ENCODE measurements at regions not wholly inside any gene's neighbourhood (a gene's known extent, or its start where the extent isn't known, plus 50 kb on each side); places are given as distances from the start of the nearest gene placed in this dataset.

DNA sequence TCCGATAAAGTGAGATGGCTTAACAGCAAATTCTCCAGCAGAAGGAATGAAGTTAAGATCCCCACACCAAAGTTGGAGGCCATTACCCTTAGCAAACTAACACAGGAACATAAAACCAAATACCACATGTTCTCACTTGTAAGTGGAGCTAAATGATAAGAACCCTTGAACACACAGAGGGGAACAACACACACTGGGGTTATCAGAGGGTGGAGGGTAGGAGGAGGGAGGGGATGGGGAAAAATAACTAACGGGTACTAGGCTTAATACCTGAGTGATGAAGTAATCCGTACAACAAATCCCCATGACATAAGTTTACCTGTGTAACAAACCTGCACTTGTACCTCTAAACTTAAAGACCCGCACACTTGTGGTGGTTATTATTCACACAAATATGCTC, 240.4 kb upstream of the NAV3 start:
- 0% methylated on average over 4 of the region's 4 CpGs for WGBS (ENCODE audit: insufficient coverage, low coverage, missing lambda C conversion rate)
- ATAC-seq, result no peak
- H3K9me1 ChIP-seq (ENCODE audit: control insufficient read depth, insufficient read depth, low read length), result no peaks in the 10 kb centered on the region
- in situ Hi-C loops (cut with MboI), result no loop called here
- no peak overlapping the region for H3K9ac ChIP-seq (ENCODE audit: insufficient read depth in 1 of 2, low read depth in 2 of 2, low read length in 2 of 2)
- H2AFZ ChIP-seq (ENCODE audit: low read depth, low read length), result no peak overlapping the region
- H3K27me3 ChIP-seq (ENCODE audit: control insufficient read depth in 2 of 2, insufficient read depth in 2 of 2, low read length in 2 of 2), result no peaks in the 10 kb centered on the region
- FAIRE-seq, result no peak
- no peaks in the 10 kb centered on the region for H3K36me3 ChIP-seq (ENCODE audit: control insufficient read depth, insufficient read depth, low read length)
- no peaks in the 10 kb centered on the region for H4K20me1 ChIP-seq (replicated peaks; ENCODE audit: control insufficient read depth, insufficient read depth, low read length)
- H3K4me3 ChIP-seq, result no peak overlapping the region
- intact Hi-C loops (cut with micrococcal nuclease), result no loop called here
- CTCF ChIA-PET (ENCODE audit: low intra/inter-chr PET ratio), result no interaction called here
- no peaks in the 10 kb centered on the region for H3K79me2 ChIP-seq (ENCODE audit: control insufficient read depth, insufficient read depth, low read length)
- POLR2A ChIA-PET, result no interaction called here
- H3K27ac ChIP-seq (ENCODE audit: extremely low read depth, low read depth, low read length), result no peak overlapping the region
- H3K4me2 ChIP-seq (ENCODE audit: insufficient read depth, low read length), result no peak overlapping the region
- no TSS peak for BruUV-seq (replicated peaks)
- H3K9me3 ChIP-seq (replicated peaks; ENCODE audit: control insufficient read depth, insufficient read depth, low read depth, low read length), result no peaks in the 10 kb centered on the region
- DNase-seq (ENCODE audit: extremely low read depth in 1 of 4, low spot score in 3 of 4), result no peak
- no peaks in the 10 kb centered on the region for H3K4me1 ChIP-seq (replicated peaks in 1 of 2; ENCODE audit: control insufficient read depth in 2 of 2, insufficient read depth in 2 of 2, low read length in 2 of 2)
- TF ChIP-seq NONO (IDR thresholded peaks at IDR 0.05; ENCODE audit: low read depth in 2 of 2, low read length in 1 of 2) (no peak), HDAC2 (IDR thresholded peaks at IDR 0.05) (no peak), POLR2A (conservative IDR thresholded peaks at IDR 0.05) (no peak), MYBL2 (IDR thresholded peaks at IDR 0.05; ENCODE audit: low read depth) (no peak), MYBL2 (CRISPR knock-in tag; IDR thresholded peaks at IDR 0.05; ENCODE audit: borderline replicate concordance) (no peak), FOXA1 (IDR thresholded peaks at IDR 0.05; ENCODE audit: borderline replicate concordance) (no peak), SRF (CRISPR knock-in tag; IDR thresholded peaks at IDR 0.05) (no peak), KHSRP (IDR thresholded peaks at IDR 0.05) (no peak), HEY1 (CRISPR knock-in tag; IDR thresholded peaks at IDR 0.05; ENCODE audit: borderline replicate concordance) (no peak), SIX5 (IDR thresholded peaks at IDR 0.05; ENCODE audit: borderline replicate concordance in 1 of 2, insufficient read depth in 1 of 2, low read depth in 1 of 2, low read length in 2 of 2) (no peak), MECOM (CRISPR knock-in tag; IDR thresholded peaks at IDR 0.05) (no peak), SREBF1 (IDR thresholded peaks at IDR 0.05; ENCODE audit: borderline replicate concordance, low read depth, low read length) (no peak), NFE2L1 (tag; IDR thresholded peaks at IDR 0.05; ENCODE audit: borderline replicate concordance, low read depth) (no peak), SRSF3 (IDR thresholded peaks at IDR 0.05; ENCODE audit: insufficient read depth, low read length) (no peak), ZNF707 (CRISPR knock-in tag; conservative IDR thresholded peaks at IDR 0.05) (no peak)
- TF ChIP-seq, protein P1, sequence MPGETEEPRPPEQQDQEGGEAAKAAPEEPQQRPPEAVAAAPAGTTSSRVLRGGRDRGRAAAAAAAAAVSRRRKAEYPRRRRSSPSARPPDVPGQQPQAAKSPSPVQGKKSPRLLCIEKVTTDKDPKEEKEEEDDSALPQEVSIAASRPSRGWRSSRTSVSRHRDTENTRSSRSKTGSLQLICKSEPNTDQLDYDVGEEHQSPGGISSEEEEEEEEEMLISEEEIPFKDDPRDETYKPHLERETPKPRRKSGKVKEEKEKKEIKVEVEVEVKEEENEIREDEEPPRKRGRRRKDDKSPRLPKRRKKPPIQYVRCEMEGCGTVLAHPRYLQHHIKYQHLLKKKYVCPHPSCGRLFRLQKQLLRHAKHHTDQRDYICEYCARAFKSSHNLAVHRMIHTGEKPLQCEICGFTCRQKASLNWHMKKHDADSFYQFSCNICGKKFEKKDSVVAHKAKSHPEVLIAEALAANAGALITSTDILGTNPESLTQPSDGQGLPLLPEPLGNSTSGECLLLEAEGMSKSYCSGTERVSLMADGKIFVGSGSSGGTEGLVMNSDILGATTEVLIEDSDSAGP (CRISPR knock-in tag; IDR thresholded peaks at IDR 0.05), result no peak
- TF ChIP-seq, protein P2, sequence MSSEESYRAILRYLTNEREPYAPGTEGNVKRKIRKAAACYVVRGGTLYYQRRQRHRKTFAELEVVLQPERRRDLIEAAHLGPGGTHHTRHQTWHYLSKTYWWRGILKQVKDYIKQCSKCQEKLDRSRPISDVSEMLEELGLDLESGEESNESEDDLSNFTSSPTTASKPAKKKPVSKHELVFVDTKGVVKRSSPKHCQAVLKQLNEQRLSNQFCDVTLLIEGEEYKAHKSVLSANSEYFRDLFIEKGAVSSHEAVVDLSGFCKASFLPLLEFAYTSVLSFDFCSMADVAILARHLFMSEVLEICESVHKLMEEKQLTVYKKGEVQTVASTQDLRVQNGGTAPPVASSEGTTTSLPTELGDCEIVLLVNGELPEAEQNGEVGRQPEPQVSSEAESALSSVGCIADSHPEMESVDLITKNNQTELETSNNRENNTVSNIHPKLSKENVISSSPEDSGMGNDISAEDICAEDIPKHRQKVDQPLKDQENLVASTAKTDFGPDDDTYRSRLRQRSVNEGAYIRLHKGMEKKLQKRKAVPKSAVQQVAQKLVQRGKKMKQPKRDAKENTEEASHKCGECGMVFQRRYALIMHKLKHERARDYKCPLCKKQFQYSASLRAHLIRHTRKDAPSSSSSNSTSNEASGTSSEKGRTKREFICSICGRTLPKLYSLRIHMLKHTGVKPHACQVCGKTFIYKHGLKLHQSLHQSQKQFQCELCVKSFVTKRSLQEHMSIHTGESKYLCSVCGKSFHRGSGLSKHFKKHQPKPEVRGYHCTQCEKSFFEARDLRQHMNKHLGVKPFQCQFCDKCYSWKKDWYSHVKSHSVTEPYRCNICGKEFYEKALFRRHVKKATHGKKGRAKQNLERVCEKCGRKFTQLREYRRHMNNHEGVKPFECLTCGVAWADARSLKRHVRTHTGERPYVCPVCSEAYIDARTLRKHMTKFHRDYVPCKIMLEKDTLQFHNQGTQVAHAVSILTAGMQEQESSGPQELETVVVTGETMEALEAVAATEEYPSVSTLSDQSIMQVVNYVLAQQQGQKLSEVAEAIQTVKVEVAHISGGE (CRISPR knock-in tag; IDR thresholded peaks at IDR 0.05), result no peak
- TF ChIP-seq, protein P3, sequence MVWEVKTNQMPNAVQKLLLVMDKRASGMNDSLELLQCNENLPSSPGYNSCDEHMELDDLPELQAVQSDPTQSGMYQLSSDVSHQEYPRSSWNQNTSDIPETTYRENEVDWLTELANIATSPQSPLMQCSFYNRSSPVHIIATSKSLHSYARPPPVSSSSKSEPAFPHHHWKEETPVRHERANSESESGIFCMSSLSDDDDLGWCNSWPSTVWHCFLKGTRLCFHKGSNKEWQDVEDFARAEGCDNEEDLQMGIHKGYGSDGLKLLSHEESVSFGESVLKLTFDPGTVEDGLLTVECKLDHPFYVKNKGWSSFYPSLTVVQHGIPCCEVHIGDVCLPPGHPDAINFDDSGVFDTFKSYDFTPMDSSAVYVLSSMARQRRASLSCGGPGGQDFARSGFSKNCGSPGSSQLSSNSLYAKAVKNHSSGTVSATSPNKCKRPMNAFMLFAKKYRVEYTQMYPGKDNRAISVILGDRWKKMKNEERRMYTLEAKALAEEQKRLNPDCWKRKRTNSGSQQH (CRISPR knock-in tag; IDR thresholded peaks at IDR 0.05), result no peak
